Activated naive CD4-positive, alpha-beta T cell treated with anti-CD3 and anti-CD28 coated beads, Interleukin-2, amount 10 ng/mL, durations not matched to agents 7 days and 5 days (primary cell): ENCODE measurements at regions not wholly inside any gene's neighbourhood (a gene's known extent, or its start where the extent isn't known, plus 50 kb on each side); places are given as distances from the start of the nearest gene placed in this dataset.

ENCODE experiments used
- CTCF ChIA-PET: fragments of 350-600 bp; sonication (Branson Sonifier 250); formaldehyde crosslinking; loops from one replicate; lab custom pipeline; 2021; ENCODE audit warnings: antibody characterized with exemption; lab: Charles Lee
- DNase-seq: peaks from one replicate; pipeline ENCODE4 v3.0.0-alpha.2; 2020
- H3K27ac Mint-ChIP-seq: one replicate; pipeline ENCODE4 v1.8.0; 2021; ENCODE audit warnings: mild to moderate bottlenecking, moderate library complexity, mixed read lengths
- H3K27me3 Mint-ChIP-seq: one replicate; pipeline ENCODE4 v1.8.0; 2021; ENCODE audit warnings: mild to moderate bottlenecking, mixed read lengths
- H3K36me3 Mint-ChIP-seq: one replicate; pipeline ENCODE4 v1.8.0; 2021; ENCODE audit warnings: mixed read lengths
- H3K4me1 Mint-ChIP-seq: one replicate; pipeline ENCODE4 v1.8.0; 2021; ENCODE audit warnings: mixed read lengths
- H3K4me3 Mint-ChIP-seq: one replicate; pipeline ENCODE4 v1.8.0; 2021; ENCODE audit warnings: mild to moderate bottlenecking, moderate library complexity, mixed read lengths
- H3K9me3 Mint-ChIP-seq: one replicate; pipeline ENCODE4 v1.8.0; 2021; ENCODE audit warnings: mixed read lengths

DNA sequence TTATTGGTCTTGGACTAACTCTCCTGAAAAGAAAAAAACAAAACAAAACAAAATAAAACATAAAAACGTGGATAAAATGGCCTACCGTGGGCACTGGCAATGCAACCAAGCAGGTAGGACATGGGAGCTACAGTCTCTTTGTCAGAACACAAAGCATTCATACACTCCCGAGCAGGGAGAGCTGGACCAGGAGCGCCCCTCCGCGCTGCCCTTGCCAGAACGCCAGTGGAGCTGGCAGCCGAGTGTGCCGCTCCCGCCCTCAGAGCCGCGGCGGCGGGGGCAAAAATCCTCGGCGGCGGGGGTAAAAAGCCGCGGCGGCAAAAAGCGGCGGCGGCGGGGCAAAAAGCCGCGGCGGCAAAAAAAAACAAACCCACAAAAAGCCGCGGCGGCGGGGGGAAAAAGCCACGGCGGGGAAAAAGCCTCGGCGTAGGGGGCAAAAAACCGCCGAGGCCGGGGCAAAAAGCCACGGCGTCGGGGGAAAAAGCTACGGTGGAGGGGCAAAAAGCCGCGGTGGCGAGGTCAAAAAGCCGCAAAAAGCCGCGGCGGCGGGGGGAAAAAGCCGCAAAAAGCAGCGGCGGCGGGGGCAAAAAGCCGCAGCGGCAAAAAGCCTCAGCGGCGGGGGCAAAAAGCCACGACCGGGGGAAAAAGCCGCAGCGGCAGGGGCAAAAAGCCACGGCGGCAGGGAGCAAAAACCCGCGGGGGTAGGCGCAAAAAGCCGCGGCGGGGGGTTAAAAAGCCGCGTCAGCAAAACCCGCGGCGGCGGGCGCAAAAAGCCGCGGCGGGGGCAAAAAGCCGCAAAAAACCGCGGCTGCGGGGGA, 418.1 kb downstream of the ZNF716 start:
- no peaks in the 10 kb centered on the region for H3K9me3 Mint-ChIP-seq
- H3K36me3 Mint-ChIP-seq = peaks cover 4% of the 10 kb centered on the region
- no peak for DNase-seq
- CTCF ChIA-PET = no interaction called here
- peak overlapping the region; percentile 33 for H3K4me3 Mint-ChIP-seq
- H3K27me3 Mint-ChIP-seq = peaks cover 29% of the 10 kb centered on the region
- peak overlapping the region; percentile 55 for H3K27ac Mint-ChIP-seq
- peaks cover 3% of the 10 kb centered on the region for H3K4me1 Mint-ChIP-seq

- no peaks in the 10 kb centered on the region for H3K9me3 Mint-ChIP-seq
- H3K36me3 Mint-ChIP-seq = peaks cover 4% of the 10 kb centered on the region
- H3K27me3 Mint-ChIP-seq = peaks cover 29% of the 10 kb centered on the region
- no peak for DNase-seq
- CTCF ChIA-PET = no interaction called here
- H3K27ac Mint-ChIP-seq = peak overlapping the region; percentile 25
- peaks cover 3% of the 10 kb centered on the region for H3K4me1 Mint-ChIP-seq
- no peak overlapping the region for H3K4me3 Mint-ChIP-seq
Measured at GRCh38 chr7:57868771-57869483, 418.9 kb downstream of the ZNF716 start.
